ENCODE measurements at regions not wholly inside any gene's neighbourhood (a gene's known extent, or its start where the extent isn't known, plus 50 kb on each side); places are given as distances from the start of the nearest gene placed in this dataset.

GRCh38 chr1:244137276-244137675, 86.2 kb downstream of the ZBTB18 start:
- TF ChIP-seq POLR2AphosphoS5 (IDR thresholded peaks at IDR 0.05) (no peak), TAF1 (IDR thresholded peaks at IDR 0.05; ENCODE audit: low read depth) (no peak)
